ENCODE measurements at regions not wholly inside any gene's neighbourhood (a gene's known extent, or its start where the extent isn't known, plus 50 kb on each side); places are given as distances from the start of the nearest gene placed in this dataset.

GRCh38 chr14:61177279-61178225, 103.6 kb downstream of the TMEM30B start:
- no peaks in the 10 kb centered on the region for H3K27me3 ChIP-seq (replicated peaks in 1 of 4; ENCODE audit: control insufficient read depth in 3 of 4, extremely low read depth in 1 of 4, insufficient read depth in 3 of 4, low read length in 3 of 4)
- H3K18ac ChIP-seq (ENCODE audit: extremely low read depth, low read length) = 0 out of 2 replicates have a peak overlapping the region, but pooled peaks have one; percentile 34
- H4K8ac ChIP-seq (ENCODE audit: extremely low read depth, insufficient read depth, low read length) = no peak overlapping the region
- ChIA-PET POLR2A (ENCODE audit: partially characterized antibody) (interaction anchor here (0.5 to 0.9 kb wide), 2 partner anchors 23 to 31 kb away, joined by 3 read pairs; no protein-coding TSS in a partner anchor), CTCF (ENCODE audit: partially characterized antibody) (interaction anchor here (0.7 kb wide), 1 partner anchor 108 kb away, joined by 3 read pairs; no protein-coding TSS in a partner anchor)
- peak overlapping the region in 1 of 4 experiments; percentile 27; a peak in 1 of 7 replicates for H3K9ac ChIP-seq (replicated peaks in 1 of 4; ENCODE audit: extremely low read depth in 1 of 4, low read depth in 3 of 4, low read length in 3 of 4)
- WGBS, 2 experiments (ENCODE audit: extremely low coverage in 1 of 2, insufficient coverage in 1 of 2, insufficient read length in 1 of 2, insufficient replicate concordance in 2 of 2, low coverage in 1 of 2, low lambda C conversion rate in 2 of 2, missing lambda C conversion rate in 1 of 2) = 69% methylated on average over 14 of the region's 14 CpGs; no CpG with 5 or more reads in 1 of the 2 experiments
- 0 out of 2 replicates have a peak overlapping the region, but pooled peaks have one; percentile 24 for H2BK20ac ChIP-seq (ENCODE audit: low read length)
- H3K4me3 ChIP-seq (ENCODE audit: extremely low read depth in 1 of 4, insufficient read depth in 2 of 4, low read depth in 3 of 4, low read length in 4 of 4) = no peak overlapping the region
- peak overlapping the region; percentile 71; the same call in 1 of the 2 replicates for H2BK12ac ChIP-seq (ENCODE audit: low read depth, low read length)
- TF ChIP-seq CTBP2 (IDR thresholded peaks at IDR 0.05; ENCODE audit: borderline replicate concordance, insufficient read depth, insufficient read length, low read length) (no peak), USF2 (IDR thresholded peaks at IDR 0.05; ENCODE audit: low read length) (no peak), PHF8 (conservative IDR thresholded peaks at IDR 0.05; ENCODE audit: low read depth, low read length) (no peak), CBX8 (IDR thresholded peaks at IDR 0.05; ENCODE audit: borderline replicate concordance, low read depth, low read length) (no peak), E2F6 (IDR thresholded peaks at IDR 0.05) (no peak), KDM4A (IDR thresholded peaks at IDR 0.05; ENCODE audit: low read depth, low read length, severe bottlenecking) (no peak)
- peak overlapping the region; percentile 77; the same call in 1 of the 2 replicates for H2BK5ac ChIP-seq (ENCODE audit: low read depth, low read length)
- 0 out of 2 replicates have a peak overlapping the region, but pooled peaks have one; percentile 20 for H2AFZ ChIP-seq (ENCODE audit: low read length)
- H3K14ac ChIP-seq (ENCODE audit: insufficient read length) = no peak overlapping the region
- H3K4me2 ChIP-seq (ENCODE audit: insufficient read depth in 1 of 2, low read depth in 2 of 2, low read length in 2 of 2) = no peak overlapping the region
- H3K56ac ChIP-seq (replicated peaks; ENCODE audit: insufficient read length, low read depth, low read length) = peak overlapping the region; percentile 48
- 0 out of 2 replicates have a peak overlapping the region, but pooled peaks have one; percentile 54 for H2AK5ac ChIP-seq (ENCODE audit: low read depth, low read length)
- FAIRE-seq (no peak), DNase-seq (ENCODE audit: low read depth in 1 of 2, low spot score in 2 of 2) (no peak)
- H2BK120ac ChIP-seq (replicated peaks; ENCODE audit: low read depth, low read length) = no peak overlapping the region
- H3K23me2 ChIP-seq (ENCODE audit: low read depth, low read length) = peaks cover 2% of the 10 kb centered on the region; the same call in 1 of the 2 replicates
- peaks cover 5 to 10% (median 9%) of the 10 kb centered on the region in 4 experiments; a peak in 6 of 7 replicates for H3K4me1 ChIP-seq (replicated peaks in 1 of 4; ENCODE audit: control insufficient read depth in 3 of 4, insufficient read depth in 4 of 4, low read length in 3 of 4)
- H3K79me2 ChIP-seq (ENCODE audit: control insufficient read depth in 1 of 2, insufficient read depth in 2 of 2, low read length in 2 of 2) = no peaks in the 10 kb centered on the region
- no peak overlapping the region for H3K23ac ChIP-seq (ENCODE audit: insufficient read length)
- no peaks in the 10 kb centered on the region for H3K79me1 ChIP-seq (ENCODE audit: low read depth, low read length)
- H3K27ac ChIP-seq (ENCODE audit: low read depth, low read length) = no peak overlapping the region
- H4K20me1 ChIP-seq (replicated peaks in 1 of 2; ENCODE audit: control insufficient read depth in 1 of 2, insufficient read depth in 2 of 2, low read length in 2 of 2) = no peaks in the 10 kb centered on the region
- no peaks in the 10 kb centered on the region for H3K36me3 ChIP-seq (ENCODE audit: control insufficient read depth in 2 of 4, insufficient read depth in 4 of 4, low read length in 3 of 4)
- no peak overlapping the region for H3K4ac ChIP-seq (replicated peaks; ENCODE audit: insufficient read length, low read depth, low read length)
- peak overlapping the region; percentile 34 for H4K91ac ChIP-seq (replicated peaks; ENCODE audit: insufficient read length, low read length)
- peaks cover 4 to 6% of the 10 kb centered on the region in 2 experiments; a peak in 2 of 4 replicates for H3K9me3 ChIP-seq (ENCODE audit: insufficient read depth in 2 of 2, low read depth in 1 of 2, low read length in 1 of 2)
- H4K5ac ChIP-seq (ENCODE audit: insufficient read length, low read depth, low read length) = no peak overlapping the region
- H2BK15ac ChIP-seq (ENCODE audit: low read length) = peak overlapping the region; percentile 23; the same call in 1 of the 2 replicates
